ENCODE measurements at regions not wholly inside any gene's neighbourhood (a gene's known extent, or its start where the extent isn't known, plus 50 kb on each side); places are given as distances from the start of the nearest gene placed in this dataset.

DNA sequence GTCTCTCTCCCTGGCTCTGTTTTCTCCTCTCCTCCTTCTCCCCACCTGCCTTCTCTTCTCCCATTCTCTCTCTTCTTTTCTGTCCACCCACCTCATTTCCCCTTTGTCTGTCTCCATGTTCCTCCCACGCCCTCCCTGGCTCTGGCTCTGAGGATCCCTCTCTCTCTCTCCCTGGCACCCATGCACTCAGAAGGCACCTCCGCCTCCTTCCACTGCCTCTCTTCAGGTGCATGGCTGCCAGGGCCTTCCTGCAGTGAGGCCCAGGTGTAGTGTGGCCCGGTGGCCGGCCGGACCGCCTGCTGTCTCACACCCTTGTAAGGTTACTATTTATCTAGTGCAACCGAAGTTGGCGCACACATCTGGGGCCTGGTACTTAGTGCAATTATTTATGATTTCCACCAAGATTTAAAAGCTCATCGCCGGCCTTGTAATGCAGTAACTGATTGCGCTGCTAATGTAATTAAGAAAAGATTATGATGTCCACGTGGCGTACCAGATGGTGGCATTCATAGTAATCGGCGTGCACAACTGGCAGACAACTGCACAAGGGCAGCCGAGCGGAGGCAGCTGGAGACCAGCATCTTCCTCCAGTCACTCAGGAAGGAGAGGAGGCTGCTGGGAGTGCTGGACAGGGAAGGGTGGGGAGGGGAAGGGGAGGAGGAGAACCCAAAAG is 50.4 kb upstream of the MVB12B start:
- in situ Hi-C loops (cut with MboI; ENCODE audit: low pct_unique_long_range_greater_than_20kb, low sequenced_read_pairs, unreplicated experiment): no loop called here
- no peak for DNase-seq (ENCODE audit: low spot score)
- TF ChIP-seq, protein P1, sequence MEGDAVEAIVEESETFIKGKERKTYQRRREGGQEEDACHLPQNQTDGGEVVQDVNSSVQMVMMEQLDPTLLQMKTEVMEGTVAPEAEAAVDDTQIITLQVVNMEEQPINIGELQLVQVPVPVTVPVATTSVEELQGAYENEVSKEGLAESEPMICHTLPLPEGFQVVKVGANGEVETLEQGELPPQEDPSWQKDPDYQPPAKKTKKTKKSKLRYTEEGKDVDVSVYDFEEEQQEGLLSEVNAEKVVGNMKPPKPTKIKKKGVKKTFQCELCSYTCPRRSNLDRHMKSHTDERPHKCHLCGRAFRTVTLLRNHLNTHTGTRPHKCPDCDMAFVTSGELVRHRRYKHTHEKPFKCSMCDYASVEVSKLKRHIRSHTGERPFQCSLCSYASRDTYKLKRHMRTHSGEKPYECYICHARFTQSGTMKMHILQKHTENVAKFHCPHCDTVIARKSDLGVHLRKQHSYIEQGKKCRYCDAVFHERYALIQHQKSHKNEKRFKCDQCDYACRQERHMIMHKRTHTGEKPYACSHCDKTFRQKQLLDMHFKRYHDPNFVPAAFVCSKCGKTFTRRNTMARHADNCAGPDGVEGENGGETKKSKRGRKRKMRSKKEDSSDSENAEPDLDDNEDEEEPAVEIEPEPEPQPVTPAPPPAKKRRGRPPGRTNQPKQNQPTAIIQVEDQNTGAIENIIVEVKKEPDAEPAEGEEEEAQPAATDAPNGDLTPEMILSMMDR (IDR thresholded peaks at IDR 0.05; ENCODE audit: extremely low read depth, insufficient read depth, missing control alignments): no peak
